OCI-LY7 (cell line): ENCODE measurements at regions not wholly inside any gene's neighbourhood (a gene's known extent, or its start where the extent isn't known, plus 50 kb on each side); places are given as distances from the start of the nearest gene placed in this dataset.

ENCODE experiments used
- CTCF ChIP-seq: fragments of 200-600 bp; sonication (generic); conservative IDR thresholded peaks from 2 replicates; pipeline ENCODE4 v1.5.1; 2014; ENCODE audit warnings: mild to moderate bottlenecking, antibody characterized with exemption, low read length, moderate library complexity, mixed read lengths
- EZH2phosphoT487 ChIP-seq: fragments of 200-600 bp; sonication (generic); IDR thresholded peaks from 2 replicates; pipeline ENCODE4 v1.6.1; 2018; ENCODE audit warnings: low read depth, borderline replicate concordance, mild to moderate bottlenecking, mixed run types, antibody characterized with exemption, low read length, moderate library complexity, mixed read lengths

GRCh38 chr9:108786322-108786721 lies 69.5 kb downstream of the ACTL7B start:
- TF ChIP-seq CTCF (no peak), EZH2phosphoT487 (no peak)
